H9 (cell line): ENCODE measurements at regions not wholly inside any gene's neighbourhood (a gene's known extent, or its start where the extent isn't known, plus 50 kb on each side); places are given as distances from the start of the nearest gene placed in this dataset.

Experiments used
- DNase-seq: peaks from one replicate; pipeline ENCODE4 v3.0.0-alpha.2; 2017
- H2AFZ ChIP-seq: one replicate; pipeline ENCODE4 v1.6.1; 2013; ENCODE audit warnings: mild to moderate bottlenecking, low read length, control low read depth, moderate library complexity
- H2AK5ac ChIP-seq: 2 replicates; pipeline ENCODE4 v1.6.1; 2013; ENCODE audit warnings: low read length, control low read depth, mixed read lengths; ENCODE audit not compliant: insufficient read length
- H2BK120ac ChIP-seq: one replicate; pipeline ENCODE4 v1.6.1; 2013; ENCODE audit warnings: low read depth, mild to moderate bottlenecking, low read length, control low read depth, inconsistent platforms; ENCODE audit not compliant: poor library complexity, severe bottlenecking
- H2BK12ac ChIP-seq: 2 replicates; pipeline ENCODE4 v1.6.1; 2013; ENCODE audit warnings: low read length, control low read depth, mixed read lengths, low read depth; ENCODE audit not compliant: insufficient read length
- H2BK15ac ChIP-seq: 2 replicates; pipeline ENCODE4 v1.6.1; 2013; ENCODE audit warnings: low read depth, low read length, control low read depth
- H2BK20ac ChIP-seq: one replicate; pipeline ENCODE4 v1.6.1; 2013; ENCODE audit warnings: low read depth, mild to moderate bottlenecking, low read length, control low read depth, inconsistent platforms; ENCODE audit not compliant: poor library complexity, severe bottlenecking
- H2BK5ac ChIP-seq: 2 replicates; pipeline ENCODE4 v1.6.1; 2013; ENCODE audit warnings: low read length, control low read depth, mixed read lengths; ENCODE audit not compliant: insufficient read length
- H3K14ac ChIP-seq: 2 replicates; pipeline ENCODE4 v1.6.1; 2013; ENCODE audit warnings: low read length, control low read depth; ENCODE audit not compliant: insufficient read depth
- H3K18ac ChIP-seq: 2 replicates; pipeline ENCODE4 v1.6.1; 2013; ENCODE audit warnings: low read depth, mild to moderate bottlenecking, mixed read lengths, low read length, control low read depth; ENCODE audit not compliant: insufficient read length
- H3K23ac ChIP-seq: 2 replicates; pipeline ENCODE4 v1.6.1; 2013; ENCODE audit warnings: low read length, control low read depth, mixed read lengths, low read depth; ENCODE audit not compliant: insufficient read length
- H3K23me2 ChIP-seq: 2 replicates; pipeline ENCODE4 v1.6.1; 2013; ENCODE audit warnings: low read depth, mild to moderate bottlenecking, mixed read lengths, low read length, control low read depth; ENCODE audit not compliant: insufficient read length, poor library complexity, severe bottlenecking
- H3K27ac ChIP-seq: 2 replicates; pipeline ENCODE4 v1.5.1; 2013; ENCODE audit warnings: low read length, control low read depth, mixed read lengths, low read depth; ENCODE audit not compliant: insufficient read length
- H3K27me3 ChIP-seq: 2 replicates; pipeline ENCODE4 v1.6.1; 2013; ENCODE audit warnings: low read length, control low read depth, inconsistent platforms; ENCODE audit not compliant: insufficient read depth
- H3K4ac ChIP-seq: 2 replicates; pipeline ENCODE4 v1.6.1; 2013; ENCODE audit warnings: low read depth, mild to moderate bottlenecking, control low read depth, inconsistent platforms, low read length, moderate library complexity
- H3K4me1 ChIP-seq: 2 replicates; pipeline ENCODE4 v1.6.1; 2013; ENCODE audit warnings: low read length, control low read depth, inconsistent platforms; ENCODE audit not compliant: insufficient read depth
- H3K4me2 ChIP-seq: 2 replicates; pipeline ENCODE4 v1.6.1; 2013; ENCODE audit warnings: low read length, control low read depth, mixed read lengths; ENCODE audit not compliant: insufficient read length, insufficient read depth
- H3K56ac ChIP-seq: 2 replicates; pipeline ENCODE4 v1.6.1; 2013; ENCODE audit warnings: low read depth, mild to moderate bottlenecking, mixed read lengths, low read length, control low read depth; ENCODE audit not compliant: insufficient read length
- H3K79me1 ChIP-seq: 2 replicates; pipeline ENCODE4 v1.6.1; 2013; ENCODE audit warnings: low read depth, mild to moderate bottlenecking, moderate library complexity, low read length, control low read depth, inconsistent platforms; ENCODE audit not compliant: insufficient read depth, poor library complexity, severe bottlenecking
- H3K79me2 ChIP-seq: 2 replicates; pipeline ENCODE4 v1.6.1; 2013; ENCODE audit warnings: low read length, control low read depth, inconsistent platforms; ENCODE audit not compliant: insufficient read depth
- H3K9ac ChIP-seq: 2 replicates; pipeline ENCODE4 v1.6.1; 2013; ENCODE audit warnings: low read length, control low read depth, mixed read lengths; ENCODE audit not compliant: insufficient read length; ENCODE audit errors: extremely low read depth
- H3K9me3 ChIP-seq: one replicate; pipeline ENCODE4 v1.6.1; 2013; ENCODE audit warnings: low read depth, low read length, inconsistent platforms; ENCODE audit not compliant: control insufficient read depth
- H3T11ph ChIP-seq: one replicate; pipeline ENCODE4 v1.6.1; 2013; ENCODE audit warnings: mild to moderate bottlenecking, low read length, control low read depth, inconsistent platforms
- H4K20me1 ChIP-seq: one replicate; pipeline ENCODE4 v1.6.1; 2013; ENCODE audit not compliant: control insufficient read depth, insufficient read length, insufficient read depth
- H4K5ac ChIP-seq: 2 replicates; pipeline ENCODE4 v1.6.1; 2013; ENCODE audit warnings: low read depth, mild to moderate bottlenecking, mixed read lengths, low read length, control low read depth; ENCODE audit not compliant: insufficient read length
- H4K8ac ChIP-seq: replicated peaks from 2 replicates; pipeline ENCODE4 v1.6.1; 2013; ENCODE audit warnings: low read length, control low read depth, mixed read lengths, low read depth; ENCODE audit not compliant: insufficient read length
- H4K91ac ChIP-seq: 2 replicates; pipeline ENCODE4 v1.6.1; 2013; ENCODE audit warnings: low read depth, mild to moderate bottlenecking, moderate library complexity, mixed read lengths, low read length, control low read depth; ENCODE audit not compliant: insufficient read length
- H3K27ac Mint-ChIP-seq, 3 experiments: 2 replicates in 2 of 3; 3 replicates in 1 of 3; pipeline ENCODE4 v1.8.0; 2020 to 2021; ENCODE audit warnings: mixed read lengths in 3 of 3, mild to moderate bottlenecking in 1 of 3, moderate library complexity in 1 of 3
- H3K27me3 Mint-ChIP-seq: 2 replicates; pipeline ENCODE4 v1.8.0; 2021; ENCODE audit warnings: low read depth, mild to moderate bottlenecking, moderate library complexity, mixed read lengths
- H3K36me3 Mint-ChIP-seq, 3 experiments: 2 replicates in 2 of 3; 3 replicates in 1 of 3; pipeline ENCODE4 v1.8.0; 2020 to 2021; ENCODE audit warnings: low read depth in 3 of 3, mixed read lengths in 3 of 3; ENCODE audit not compliant: insufficient read depth in 1 of 3
- H3K4me1 Mint-ChIP-seq, 2 experiments: 2 replicates each; pipeline ENCODE4 v1.8.0; 2020; ENCODE audit warnings: mixed read lengths in 2 of 2
- H3K4me3 Mint-ChIP-seq, 2 experiments: 2 replicates in 1 of 2; 3 replicates in 1 of 2; pipeline ENCODE4 v1.8.0; 2020 to 2021; ENCODE audit warnings: mild to moderate bottlenecking in 2 of 2, mixed read lengths in 2 of 2, moderate library complexity in 1 of 2
- H3K9me3 Mint-ChIP-seq, 2 experiments: 2 replicates in 1 of 2; 3 replicates in 1 of 2; pipeline ENCODE4 v1.8.0; 2020; ENCODE audit warnings: mild to moderate bottlenecking in 2 of 2, mixed read lengths in 2 of 2, moderate library complexity in 1 of 2
- CTCF ChIP-seq: fragments of 200-600 bp; sonication (generic); conservative IDR thresholded peaks from 3 replicates; pipeline ENCODE4 v1.8.0; 2021; ENCODE audit warnings: antibody characterized with exemption, mild to moderate bottlenecking
- WGBS: extraction: QIAGEN DNeasy Blood & Tissue Kit; methylation state at CpG from one replicate; pipeline ENCODE4 v1.1.7; 2013; ENCODE audit warnings: missing lambda C conversion rate, low lambda C conversion rate, mixed read lengths; ENCODE audit not compliant: insufficient read length; ENCODE audit errors: extremely low coverage; 5-methylcytosine and 5-hydroxymethylcytosine counted together

- H3K9ac ChIP-seq, result no peak overlapping the region
- H4K91ac ChIP-seq, result no peak overlapping the region
- WGBS, result no CpG with 5 or more reads among the region's 1 CpG
- no peak overlapping the region for H4K8ac ChIP-seq
- no peaks in the 10 kb centered on the region for H3K79me1 ChIP-seq
- peaks cover 3 to 10% of the 10 kb centered on the region in 2 experiments; a peak in 3 of 5 replicates for H3K9me3 Mint-ChIP-seq
- H3K4me1 ChIP-seq, result no peaks in the 10 kb centered on the region
- H2BK120ac ChIP-seq, result no peak overlapping the region
- no peak overlapping the region for H3K4me2 ChIP-seq
- no peak overlapping the region for H2AFZ ChIP-seq
- no peaks in the 10 kb centered on the region for H3K79me2 ChIP-seq
- no peak overlapping the region for H2BK5ac ChIP-seq
- no peak overlapping the region for H3K4ac ChIP-seq
- H3K23ac ChIP-seq, result no peak overlapping the region
- H2BK15ac ChIP-seq, result no peak overlapping the region
- H2BK20ac ChIP-seq, result no peak overlapping the region
- H3K56ac ChIP-seq, result no peak overlapping the region
- no peaks in the 10 kb centered on the region for H4K20me1 ChIP-seq
- no peak overlapping the region for H3K14ac ChIP-seq
- H3T11ph ChIP-seq, result no peak overlapping the region
- H3K27ac Mint-ChIP-seq, result no peak overlapping the region
- no peaks in the 10 kb centered on the region for H3K23me2 ChIP-seq
- DNase-seq, result no peak
- no peaks in the 10 kb centered on the region for H3K27me3 ChIP-seq
- H3K4me3 Mint-ChIP-seq, result no peak overlapping the region
- H3K4me1 Mint-ChIP-seq, result no peaks in the 10 kb centered on the region
- no peak overlapping the region for H2AK5ac ChIP-seq
- H3K18ac ChIP-seq, result no peak overlapping the region
- no peak overlapping the region for H3K27ac ChIP-seq
- H2BK12ac ChIP-seq, result no peak overlapping the region
- H3K9me3 ChIP-seq, result no peaks in the 10 kb centered on the region
- H3K27me3 Mint-ChIP-seq, result peaks cover 4% of the 10 kb centered on the region
- peaks cover 0 to 5% (median 0%) of the 10 kb centered on the region in 3 experiments; a peak in 2 of 7 replicates for H3K36me3 Mint-ChIP-seq
- H4K5ac ChIP-seq, result no peak overlapping the region
- no peak for TF ChIP-seq CTCF
Measured at GRCh38 chr9:15032860-15033259, 122.6 kb upstream of the FREM1 start.
